ENCODE measurements at regions not wholly inside any gene's neighbourhood (a gene's known extent, or its start where the extent isn't known, plus 50 kb on each side); places are given as distances from the start of the nearest gene placed in this dataset.

DNA sequence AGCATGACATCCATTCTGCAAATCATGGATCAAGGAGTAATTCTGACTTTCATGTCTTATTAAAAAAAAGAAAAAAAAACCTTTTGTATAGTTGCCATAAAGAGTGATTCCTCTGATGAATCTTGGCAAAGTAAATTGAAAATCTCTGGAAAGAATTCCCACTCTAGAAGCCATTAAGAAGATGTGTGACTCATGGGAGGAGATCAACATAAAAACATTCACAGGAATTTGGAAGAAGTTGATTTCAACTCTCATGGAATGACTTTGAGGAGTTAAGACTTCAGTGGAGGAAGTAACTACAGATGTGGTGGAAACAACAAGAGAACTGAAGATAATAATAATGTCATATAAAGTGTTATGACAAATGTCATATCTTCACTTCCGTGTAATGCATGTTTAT is 204.2 kb downstream of the PABPC4L start:
- TF ChIP-seq, protein P1, sequence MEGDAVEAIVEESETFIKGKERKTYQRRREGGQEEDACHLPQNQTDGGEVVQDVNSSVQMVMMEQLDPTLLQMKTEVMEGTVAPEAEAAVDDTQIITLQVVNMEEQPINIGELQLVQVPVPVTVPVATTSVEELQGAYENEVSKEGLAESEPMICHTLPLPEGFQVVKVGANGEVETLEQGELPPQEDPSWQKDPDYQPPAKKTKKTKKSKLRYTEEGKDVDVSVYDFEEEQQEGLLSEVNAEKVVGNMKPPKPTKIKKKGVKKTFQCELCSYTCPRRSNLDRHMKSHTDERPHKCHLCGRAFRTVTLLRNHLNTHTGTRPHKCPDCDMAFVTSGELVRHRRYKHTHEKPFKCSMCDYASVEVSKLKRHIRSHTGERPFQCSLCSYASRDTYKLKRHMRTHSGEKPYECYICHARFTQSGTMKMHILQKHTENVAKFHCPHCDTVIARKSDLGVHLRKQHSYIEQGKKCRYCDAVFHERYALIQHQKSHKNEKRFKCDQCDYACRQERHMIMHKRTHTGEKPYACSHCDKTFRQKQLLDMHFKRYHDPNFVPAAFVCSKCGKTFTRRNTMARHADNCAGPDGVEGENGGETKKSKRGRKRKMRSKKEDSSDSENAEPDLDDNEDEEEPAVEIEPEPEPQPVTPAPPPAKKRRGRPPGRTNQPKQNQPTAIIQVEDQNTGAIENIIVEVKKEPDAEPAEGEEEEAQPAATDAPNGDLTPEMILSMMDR (IDR thresholded peaks at IDR 0.05): no peak
- no peak for TF ChIP-seq ZFX (IDR thresholded peaks at IDR 0.05; ENCODE audit: borderline replicate concordance)

All from 22Rv1 (cell line).